LNCAP (cell line): ENCODE measurements at regions not wholly inside any gene's neighbourhood (a gene's known extent, or its start where the extent isn't known, plus 50 kb on each side); places are given as distances from the start of the nearest gene placed in this dataset.

Experiments used
- CTCF ChIP-seq: fragments of 450-650 bp; IDR thresholded peaks from 2 replicates; pipeline ENCODE4 v1.5.1; 2017; ENCODE audit warnings: mild to moderate bottlenecking

DNA sequence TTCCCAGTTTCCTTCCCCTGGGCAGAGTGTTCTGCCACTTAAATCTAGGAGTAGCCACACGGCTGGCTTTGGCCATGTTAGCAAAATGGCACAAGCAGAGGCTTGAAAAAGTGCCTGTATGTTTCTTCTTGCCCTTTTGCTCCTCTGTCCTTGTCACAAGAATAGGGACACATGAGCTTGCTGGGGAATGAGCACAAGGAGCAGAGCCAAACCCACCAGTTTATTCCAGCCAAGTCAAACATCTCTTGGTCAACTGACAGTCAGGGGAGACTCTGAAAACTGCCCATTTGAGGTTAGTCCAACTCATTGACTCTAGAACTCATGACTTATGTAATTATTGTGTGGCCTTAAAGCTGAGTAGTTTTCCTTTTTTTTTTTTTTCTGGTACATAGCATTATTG is 739.7 kb upstream of the FZD8 start:
- TF ChIP-seq CTCF = no peak

GRCh38 chr10:36380538-36380937 is 738.4 kb upstream of the FZD8 start:
- TF ChIP-seq CTCF = no peak

DNA sequence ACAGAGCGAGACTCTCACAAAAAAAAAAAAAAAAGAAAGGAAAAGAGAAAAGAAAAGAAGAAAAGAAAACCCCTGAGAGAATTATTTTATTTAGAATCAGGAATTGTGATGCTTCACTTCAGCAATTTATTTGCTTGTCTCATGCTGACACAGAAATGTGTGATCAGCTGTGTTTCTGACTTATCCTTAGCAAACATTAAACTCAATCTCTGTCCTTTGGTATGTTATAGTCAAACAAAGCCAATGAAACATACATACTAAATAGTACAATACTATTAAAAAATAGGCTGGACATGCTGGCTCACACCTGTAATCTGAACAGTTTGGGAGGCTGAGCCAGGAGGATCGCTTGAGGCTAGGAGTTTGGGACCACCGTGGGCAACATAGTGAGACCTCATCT is 733.0 kb upstream of the FZD8 start:
- no peak for TF ChIP-seq CTCF

DNA sequence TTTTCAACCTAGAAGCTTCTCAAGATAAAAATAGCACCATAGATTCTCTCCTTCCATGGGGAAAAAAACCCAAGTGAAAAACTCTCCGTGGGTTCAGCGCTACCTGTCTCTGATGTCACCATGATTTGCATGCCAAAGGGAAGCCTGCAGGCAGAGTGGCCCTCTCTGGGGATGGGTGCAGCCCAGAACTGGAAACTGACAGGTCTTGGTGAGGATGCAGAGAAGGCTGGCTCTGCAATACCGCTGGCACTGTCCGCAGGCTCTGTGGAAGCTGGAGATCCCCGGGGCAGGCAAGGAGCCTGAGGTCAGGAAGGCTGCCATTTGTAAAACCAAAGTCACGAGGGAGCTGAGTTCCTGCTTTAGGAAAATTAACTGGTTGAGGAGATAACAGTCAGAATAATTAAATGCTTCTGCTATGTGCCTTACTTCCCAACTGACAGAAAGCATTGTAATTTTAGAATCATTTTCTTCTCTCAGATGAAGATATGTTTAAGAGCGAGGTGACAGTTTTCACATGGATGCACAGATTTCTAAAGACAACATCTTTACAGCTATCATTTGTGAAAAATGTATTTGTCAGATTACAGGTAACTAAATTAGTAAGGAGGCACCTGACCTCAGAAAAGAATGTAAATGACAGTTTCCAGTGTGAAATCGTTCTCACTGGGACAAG is 731.5 kb upstream of the FZD8 start:
- no peak for TF ChIP-seq CTCF

GRCh38 chr10:36367362-36367761 is 725.3 kb upstream of the FZD8 start:
- TF ChIP-seq CTCF = no peak

GRCh38 chr10:36366843-36367242 is 724.7 kb upstream of the FZD8 start:
- no peak for TF ChIP-seq CTCF

- TF ChIP-seq CTCF = no peak
Measured at GRCh38 chr10:36366065-36366464, 724.0 kb upstream of the FZD8 start.

DNA sequence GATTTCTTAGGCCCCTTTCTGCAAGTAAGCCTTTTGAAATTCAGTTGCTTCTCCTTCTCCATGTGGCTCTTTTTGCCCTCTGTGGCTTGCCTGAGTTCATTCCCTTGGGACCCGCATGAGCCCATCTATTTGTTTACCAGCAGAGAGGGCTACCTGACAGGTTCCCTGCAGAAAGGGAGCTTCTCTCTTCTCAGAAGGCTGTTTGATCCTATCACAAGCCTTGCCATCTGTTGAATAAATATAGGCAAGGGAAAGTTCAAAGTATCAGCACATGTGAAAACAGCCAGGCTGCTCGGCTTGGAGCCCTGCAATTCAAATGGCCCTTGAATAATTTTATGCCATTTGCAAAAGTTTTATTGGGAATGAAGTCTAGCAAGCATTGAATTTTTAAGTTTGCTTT is 720.2 kb upstream of the FZD8 start:
- TF ChIP-seq CTCF = no peak
